ENCODE measurements at regions not wholly inside any gene's neighbourhood (a gene's known extent, or its start where the extent isn't known, plus 50 kb on each side); places are given as distances from the start of the nearest gene placed in this dataset.

DNA sequence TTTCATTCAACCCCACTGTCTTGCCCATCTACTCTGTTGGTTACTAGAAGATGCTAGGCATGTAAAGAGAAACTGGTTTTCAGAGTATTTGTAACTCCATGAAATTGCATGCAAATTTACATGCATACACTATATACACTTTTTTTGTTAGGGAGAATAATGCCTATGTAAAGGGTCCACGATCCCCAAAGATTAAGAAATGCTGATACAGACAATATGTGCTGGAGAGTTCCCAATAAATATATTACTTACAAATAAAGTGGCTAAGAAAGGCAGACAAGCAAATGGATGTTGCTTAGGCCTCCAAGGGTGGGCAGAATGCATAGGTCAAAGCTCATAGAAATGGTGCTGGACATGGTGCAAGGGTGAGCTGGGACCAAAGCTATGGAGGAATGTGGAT, 109.6 kb upstream of the NHSL1 start:
- TF ChIP-seq ZFP3 (CRISPR knock-in tag; IDR thresholded peaks at IDR 0.05): no peak
- no peak for TF ChIP-seq ARNTL (CRISPR knock-in tag; IDR thresholded peaks at IDR 0.05; ENCODE audit: borderline replicate concordance, low read depth)
- no peak for TF ChIP-seq ZFP30 (CRISPR knock-in tag; IDR thresholded peaks at IDR 0.05)
